ENCODE measurements at regions not wholly inside any gene's neighbourhood (a gene's known extent, or its start where the extent isn't known, plus 50 kb on each side); places are given as distances from the start of the nearest gene placed in this dataset.

DNA sequence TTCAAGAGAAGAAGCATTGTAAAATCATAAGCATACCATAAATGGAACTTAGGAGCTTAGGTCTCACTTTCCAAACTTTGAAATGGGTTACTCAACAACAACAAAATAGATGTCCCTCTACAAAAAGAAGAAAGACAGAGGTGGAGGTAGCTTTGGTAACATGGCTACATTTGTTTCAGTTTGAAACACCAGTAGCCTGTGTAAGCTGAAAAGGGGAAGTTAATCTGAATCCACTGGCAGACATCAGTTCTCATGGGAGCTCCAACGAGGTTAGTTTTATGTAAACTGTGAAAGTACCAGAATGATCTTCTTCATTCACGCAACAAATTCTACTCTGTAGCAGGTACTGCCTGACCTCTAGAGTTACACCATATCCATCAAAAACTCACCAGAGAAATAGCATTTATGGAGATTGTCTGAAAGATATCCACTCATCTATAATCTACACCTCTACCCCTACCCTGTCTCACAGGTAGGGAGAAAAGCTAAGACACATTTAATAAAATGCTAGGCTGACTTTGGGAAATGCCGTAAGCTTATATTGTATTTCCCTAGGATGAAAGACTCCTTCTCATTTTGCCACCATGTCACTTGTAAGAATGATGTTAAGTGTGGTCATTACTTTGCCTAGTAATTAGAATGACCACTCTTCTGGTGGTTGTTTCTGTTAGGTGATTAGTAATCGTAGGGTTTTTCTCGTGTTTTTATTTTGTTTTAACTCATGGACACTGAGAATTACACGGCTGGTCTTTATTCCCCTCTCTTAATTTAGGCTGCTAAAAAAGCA, 224.1 kb downstream of the ASCL1 start:
- DNase-seq, result no peak

DNA sequence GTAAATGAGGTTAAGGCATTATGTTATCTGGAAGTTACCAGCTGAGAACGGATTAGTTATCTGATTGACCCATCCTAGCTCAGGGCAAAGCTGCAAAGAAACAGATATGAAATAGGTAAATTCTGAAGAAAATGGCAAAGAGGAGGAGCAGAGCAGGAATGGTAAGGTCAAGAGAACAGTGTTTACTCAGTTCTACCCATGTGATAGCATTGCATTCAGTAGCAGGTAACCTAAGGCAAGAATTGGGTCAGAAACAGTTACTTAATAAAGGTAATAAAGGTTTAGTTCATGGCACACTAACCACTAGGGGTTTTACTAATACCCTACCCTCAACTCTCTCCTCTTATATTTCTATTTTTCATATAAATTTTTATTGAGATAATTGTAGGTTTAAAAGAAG, 224.8 kb downstream of the ASCL1 start:
- no peak for DNase-seq

DNA sequence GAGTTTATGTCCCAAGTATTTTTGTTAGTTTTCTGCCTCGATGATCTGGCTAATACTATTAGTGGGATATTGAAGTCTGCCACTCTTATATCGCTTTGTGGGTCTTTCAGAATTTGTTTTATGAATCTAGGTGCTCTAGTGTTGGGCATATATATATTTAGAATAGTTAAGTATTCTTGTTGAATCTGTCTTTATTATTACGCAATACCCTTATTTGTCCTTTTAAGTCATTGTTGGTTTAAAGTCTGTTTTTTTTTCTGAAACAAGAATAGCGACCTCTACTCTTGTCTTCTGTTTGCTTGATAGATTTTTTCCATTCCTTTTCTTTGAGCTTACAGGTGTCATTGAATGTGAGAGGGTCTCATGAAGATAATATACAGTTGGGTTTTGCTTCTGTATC, 239.0 kb downstream of the ASCL1 start:
- DNase-seq, result no peak

DNA sequence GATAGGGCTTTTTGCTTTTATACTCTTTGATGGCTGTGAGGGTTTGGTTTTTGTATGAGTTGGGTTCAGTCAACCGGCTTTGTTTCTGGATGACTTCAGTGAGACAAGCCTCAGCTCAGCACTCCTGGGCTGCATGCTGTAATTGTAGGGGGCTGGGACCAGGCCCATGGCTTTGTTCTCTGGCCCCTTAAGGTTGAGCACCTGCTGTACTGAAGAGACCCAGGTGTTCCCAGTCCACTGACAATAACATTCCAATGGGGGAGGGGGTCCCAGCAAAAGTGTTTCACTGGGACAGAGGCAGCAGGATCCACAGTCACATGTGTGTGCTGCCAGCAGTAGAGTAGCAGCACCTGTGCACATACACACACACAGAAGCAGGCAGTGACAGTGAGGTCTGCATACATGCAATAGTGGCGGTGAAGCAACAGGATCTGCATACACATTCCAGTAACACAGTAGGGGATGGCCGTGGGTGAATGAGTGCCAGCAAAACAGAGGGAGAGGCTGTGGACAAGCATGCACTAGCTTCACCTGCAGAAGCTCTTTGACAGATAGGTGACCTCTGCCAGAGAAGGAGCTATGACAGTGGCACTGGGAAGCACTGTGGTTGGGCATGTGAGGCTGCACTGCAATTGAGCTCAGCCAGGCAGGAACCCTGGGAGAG, 240.4 kb downstream of the ASCL1 start:
- DNase-seq, result no peak

DNA sequence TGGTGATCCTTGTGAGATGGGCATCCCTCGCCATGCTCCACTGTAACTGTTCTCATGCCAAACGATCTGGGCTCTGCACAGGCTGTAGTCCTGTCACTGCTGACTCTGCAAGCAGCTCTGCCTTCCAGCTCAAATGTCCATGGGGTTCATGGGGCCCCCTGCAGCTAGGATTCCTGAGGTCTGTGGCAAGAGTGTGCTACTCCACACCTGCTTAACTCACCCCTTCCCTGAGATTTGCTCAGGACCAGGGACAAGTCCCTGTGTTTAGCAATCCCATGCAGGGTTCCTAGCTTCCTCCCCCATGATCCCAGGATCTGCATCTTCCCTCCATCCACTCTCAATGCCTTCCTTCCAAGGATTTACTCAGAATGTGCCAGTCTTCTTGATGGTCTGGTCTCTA, 241.0 kb downstream of the ASCL1 start:
- DNase-seq, result no peak

DNA sequence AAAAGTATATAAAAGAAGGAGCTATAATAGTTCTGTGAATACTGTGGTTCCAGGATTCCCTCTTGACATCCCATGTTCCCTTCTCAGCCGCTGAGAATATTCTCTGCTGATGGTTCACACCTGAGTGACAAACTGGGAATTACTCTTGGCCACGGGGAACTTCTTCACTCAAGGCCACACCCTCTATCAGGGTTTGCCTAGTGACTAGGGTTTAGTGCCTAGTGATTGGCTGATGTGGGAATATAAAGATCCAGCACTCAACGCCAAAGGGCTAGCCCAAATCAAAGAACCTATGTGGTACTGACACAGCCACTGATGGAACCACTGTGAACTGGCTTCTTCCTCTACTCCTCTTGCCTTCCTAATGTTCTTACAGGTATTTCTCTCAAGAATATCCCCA, 248.4 kb downstream of the ASCL1 start:
- DNase-seq, result no peak

DNA sequence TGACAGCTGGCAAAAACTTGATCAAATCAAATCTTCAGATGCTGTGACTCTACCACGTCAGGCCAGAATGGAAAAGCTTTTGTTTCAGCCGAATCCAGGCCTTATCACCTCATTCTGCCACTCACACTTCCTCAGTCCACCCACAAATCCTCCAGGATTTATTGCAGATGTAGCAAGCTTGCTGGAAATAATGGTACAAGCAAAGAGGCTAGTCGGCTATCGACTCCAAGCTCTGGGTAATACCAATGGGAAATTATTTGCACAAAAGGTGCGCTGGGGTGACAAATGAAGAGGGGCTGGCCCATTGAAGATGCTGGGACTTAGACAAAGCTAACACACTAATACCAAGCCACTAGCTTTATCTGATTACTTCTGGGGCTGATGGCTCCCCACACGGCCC, 250.5 kb downstream of the ASCL1 start:
- DNase-seq, result no peak

DNA sequence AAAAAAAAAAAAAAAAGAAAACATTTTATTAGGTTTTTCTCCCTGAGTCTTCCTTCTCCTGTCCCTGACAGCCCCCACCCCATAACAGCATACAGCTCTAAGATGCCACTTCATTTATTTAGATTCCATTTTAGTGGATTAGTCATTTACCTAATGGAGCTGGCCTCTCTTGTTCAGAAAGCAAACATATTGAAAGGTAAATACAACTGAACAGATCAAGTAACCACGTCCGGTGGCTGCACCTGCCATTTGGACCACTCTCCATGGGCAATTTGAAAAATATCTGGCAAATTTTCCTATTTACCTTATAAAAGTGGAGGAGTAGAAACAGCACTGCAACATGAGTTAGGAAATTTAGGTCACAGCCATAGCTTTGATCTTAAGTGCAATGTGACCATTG, 254.6 kb downstream of the C12orf42 start:
- no peak for DNase-seq

DNA sequence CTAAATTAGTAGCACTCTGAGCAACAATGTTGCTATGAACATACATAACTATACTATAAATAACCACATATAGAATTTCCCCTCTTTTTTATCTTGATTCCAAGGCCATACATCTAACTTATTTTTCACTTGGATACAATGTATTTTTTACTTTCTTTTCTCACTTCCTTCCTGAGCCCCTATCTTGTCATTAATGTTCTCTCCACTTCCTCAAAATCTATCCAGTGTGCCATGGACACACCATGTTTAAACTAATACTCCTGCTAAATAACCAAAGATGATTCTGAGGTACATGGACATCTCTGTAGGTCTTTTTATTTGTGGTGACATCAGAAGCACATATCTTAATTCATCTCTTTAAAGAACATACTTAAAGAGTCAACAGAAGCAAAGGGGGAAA, 251.2 kb downstream of the C12orf42 start:
- no peak for DNase-seq

DNA sequence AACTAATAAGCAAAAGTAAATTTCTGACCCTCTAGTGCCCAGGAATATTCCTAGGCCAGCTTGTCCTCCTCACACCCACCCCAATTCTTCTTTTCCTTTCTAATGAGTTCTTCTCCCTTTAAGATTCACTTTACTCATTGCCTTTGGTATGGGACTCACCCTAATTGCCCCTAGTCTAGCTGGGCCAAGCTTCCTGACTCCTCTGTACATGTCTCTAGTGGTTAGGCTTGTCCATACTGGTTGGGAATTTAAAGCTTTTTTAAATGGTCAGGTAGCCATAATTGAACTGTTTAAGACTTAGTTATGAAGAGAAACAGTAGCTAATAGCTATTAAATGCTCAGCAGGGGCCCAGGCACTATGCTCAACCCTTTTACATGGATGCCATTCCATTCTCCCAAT, 248.2 kb downstream of the C12orf42 start:
- DNase-seq, result no peak

DNA sequence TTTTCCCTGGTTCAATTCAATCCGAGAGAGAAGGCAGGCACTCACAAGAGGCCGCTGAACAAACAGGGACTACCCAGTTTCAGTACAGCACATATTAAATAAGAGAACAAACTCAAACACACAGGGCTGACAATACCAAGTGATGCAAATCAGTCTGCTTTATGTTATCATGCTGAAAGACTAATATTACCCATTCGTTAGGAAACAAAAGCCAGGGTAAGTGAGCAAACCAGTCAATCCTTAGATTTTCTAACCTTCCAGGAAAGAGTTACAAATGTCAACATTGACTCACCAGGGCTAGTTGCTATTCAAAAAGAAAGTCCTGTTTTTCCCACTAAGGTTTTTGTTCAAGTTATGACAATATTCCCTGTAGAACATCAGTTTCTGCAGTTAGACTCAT, 246.2 kb downstream of the C12orf42 start:
- no peak for DNase-seq

DNA sequence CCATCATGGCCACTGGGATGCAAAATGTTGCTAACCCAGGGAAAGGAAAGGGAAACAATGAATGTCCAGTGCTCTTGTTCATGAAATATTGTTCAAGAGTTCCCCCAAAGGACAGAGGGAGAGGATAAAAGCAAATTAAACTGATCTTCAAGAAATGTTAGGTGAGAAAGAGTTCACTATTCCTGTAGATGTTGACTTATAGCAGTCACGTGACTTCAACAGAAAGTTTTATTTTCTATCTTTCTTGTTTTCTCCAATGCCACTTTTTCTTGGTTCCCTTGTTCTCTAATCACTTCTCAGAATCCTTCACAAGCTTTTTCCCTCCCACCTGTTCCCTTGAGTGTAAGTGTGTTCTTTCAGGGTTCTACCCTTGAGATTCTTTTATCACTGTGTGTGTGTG, 245.3 kb downstream of the C12orf42 start:
- no peak for DNase-seq

All from right lung (tissue), 2 donors.